ENCODE measurements at regions not wholly inside any gene's neighbourhood (a gene's known extent, or its start where the extent isn't known, plus 50 kb on each side); places are given as distances from the start of the nearest gene placed in this dataset.
A peak's percentile ranks its signal among the peaks of the same experiment; 100 is the strongest.

DNA sequence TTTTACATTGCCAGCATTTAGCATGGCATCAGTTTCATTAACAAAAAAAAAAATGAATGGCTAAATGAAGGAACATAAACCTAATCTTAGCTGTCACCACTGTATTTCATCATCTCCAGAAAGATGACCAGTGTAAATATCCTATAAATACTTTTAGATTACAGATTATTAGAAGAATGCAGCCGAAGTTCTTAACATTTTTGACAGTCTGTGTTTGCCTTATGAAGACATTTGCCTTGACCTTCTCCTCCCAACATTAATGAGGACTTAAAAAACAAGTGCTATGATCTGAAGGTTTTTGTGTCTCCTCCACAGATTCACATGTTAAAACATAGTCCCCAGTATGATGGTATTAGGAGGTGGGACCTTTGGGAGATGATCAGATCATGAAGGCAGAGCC, 253.0 kb downstream of the SNAPC1 start:
- H3K4me1 ChIP-seq (ENCODE audit: control insufficient read depth, extremely low read depth, insufficient read depth, low read length): no peaks in the 10 kb centered on the region
- H3K9me3 ChIP-seq (ENCODE audit: control insufficient read depth, insufficient read depth, low read depth, low read length): no peaks in the 10 kb centered on the region
- no peaks in the 10 kb centered on the region for H3K27me3 ChIP-seq (ENCODE audit: control insufficient read depth, insufficient read depth, low read length)
- no peak overlapping the region for H2AFZ ChIP-seq (ENCODE audit: low read length)
- H3K27ac ChIP-seq (ENCODE audit: insufficient read depth, low read length): no peak overlapping the region
- DNase-seq (ENCODE audit: low read depth in 2 of 2): peak; percentile 3
- no peak for TF ChIP-seq CTCF (conservative IDR thresholded peaks at IDR 0.05 in 1 of 2, IDR thresholded peaks at IDR 0.05 in 1 of 2; ENCODE audit: low read depth in 1 of 2, low read length in 2 of 2)
- no peak for TF ChIP-seq EZH2 (IDR thresholded peaks at IDR 0.05; ENCODE audit: low read length, missing control alignments)
- H3K79me2 ChIP-seq (ENCODE audit: control insufficient read depth, insufficient read depth, low read length): no peaks in the 10 kb centered on the region
- no peak overlapping the region for H3K4me3 ChIP-seq (replicated peaks in 1 of 4; ENCODE audit: control extremely low read depth in 1 of 4, insufficient read depth in 1 of 4, low read depth in 3 of 4, low read length in 4 of 4)
- H3K36me3 ChIP-seq (ENCODE audit: control insufficient read depth, insufficient read depth, low read length): no peaks in the 10 kb centered on the region
- no peaks in the 10 kb centered on the region for H4K20me1 ChIP-seq (ENCODE audit: control insufficient read depth, extremely low read depth, insufficient read depth, low read length)
- no peak overlapping the region for H3K4me2 ChIP-seq (ENCODE audit: extremely low read depth, insufficient read depth, low read length)
- no peak overlapping the region for H3K9ac ChIP-seq (ENCODE audit: insufficient read depth, low read length)

DNA sequence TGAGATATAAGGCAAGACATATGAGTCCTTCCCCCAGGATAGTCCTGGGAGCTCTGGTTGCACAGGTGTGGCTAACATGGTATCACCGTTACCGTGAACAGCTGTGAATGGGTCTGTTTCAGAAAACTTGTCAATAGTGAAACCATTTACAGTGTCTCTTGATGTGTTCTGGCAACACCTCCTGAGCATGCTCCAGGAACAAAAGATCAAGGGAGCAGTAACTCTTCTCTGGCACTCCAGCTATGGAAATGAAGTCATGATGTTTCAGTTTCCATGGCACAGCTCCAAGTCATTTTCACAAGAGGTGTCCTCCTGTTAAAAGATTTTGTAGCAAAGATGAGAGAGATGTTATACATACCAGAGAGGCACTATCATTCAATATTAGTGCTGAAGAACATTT, 253.7 kb downstream of the SNAPC1 start:
- Histone ChIP-seq H3K4me3 (replicated peaks in 1 of 4; ENCODE audit: control extremely low read depth in 1 of 4, insufficient read depth in 1 of 4, low read depth in 3 of 4, low read length in 4 of 4) (no peak overlapping the region), H4K20me1 (ENCODE audit: control insufficient read depth, extremely low read depth, insufficient read depth, low read length) (no peaks in the 10 kb centered on the region), H3K36me3 (ENCODE audit: control insufficient read depth, insufficient read depth, low read length) (no peaks in the 10 kb centered on the region), H2AFZ (ENCODE audit: low read length) (no peak overlapping the region), H3K27me3 (ENCODE audit: control insufficient read depth, insufficient read depth, low read length) (no peaks in the 10 kb centered on the region), H3K9ac (ENCODE audit: insufficient read depth, low read length) (no peak overlapping the region), H3K79me2 (ENCODE audit: control insufficient read depth, insufficient read depth, low read length) (no peaks in the 10 kb centered on the region), H3K9me3 (ENCODE audit: control insufficient read depth, insufficient read depth, low read depth, low read length) (no peaks in the 10 kb centered on the region), H3K27ac (ENCODE audit: insufficient read depth, low read length) (no peak overlapping the region), H3K4me2 (ENCODE audit: extremely low read depth, insufficient read depth, low read length) (no peak overlapping the region), H3K4me1 (ENCODE audit: control insufficient read depth, extremely low read depth, insufficient read depth, low read length) (no peaks in the 10 kb centered on the region)
- TF ChIP-seq EZH2 (IDR thresholded peaks at IDR 0.05; ENCODE audit: low read length, missing control alignments) (no peak), CTCF (conservative IDR thresholded peaks at IDR 0.05 in 1 of 2, IDR thresholded peaks at IDR 0.05 in 1 of 2; ENCODE audit: low read depth in 1 of 2, low read length in 2 of 2) (no peak)
- peak; percentile 5 to 9 for DNase-seq (ENCODE audit: low read depth in 2 of 2)

GRCh38 chr14:62017651-62018230, 255.5 kb downstream of the SNAPC1 start:
- no peak for TF ChIP-seq EZH2 (IDR thresholded peaks at IDR 0.05; ENCODE audit: low read length, missing control alignments)
- TF ChIP-seq CTCF (conservative IDR thresholded peaks at IDR 0.05 in 1 of 2, IDR thresholded peaks at IDR 0.05 in 1 of 2; ENCODE audit: low read depth in 1 of 2, low read length in 2 of 2): no peak
- H2AFZ ChIP-seq (ENCODE audit: low read length): no peak overlapping the region
- no peaks in the 10 kb centered on the region for H3K9me3 ChIP-seq (ENCODE audit: control insufficient read depth, insufficient read depth, low read depth, low read length)
- DNase-seq (ENCODE audit: low read depth in 2 of 2): no peak
- no peaks in the 10 kb centered on the region for H3K79me2 ChIP-seq (ENCODE audit: control insufficient read depth, insufficient read depth, low read length)
- no peaks in the 10 kb centered on the region for H3K4me1 ChIP-seq (ENCODE audit: control insufficient read depth, extremely low read depth, insufficient read depth, low read length)
- H3K9ac ChIP-seq (ENCODE audit: insufficient read depth, low read length): no peak overlapping the region
- no peaks in the 10 kb centered on the region for H3K27me3 ChIP-seq (ENCODE audit: control insufficient read depth, insufficient read depth, low read length)
- no peaks in the 10 kb centered on the region for H3K36me3 ChIP-seq (ENCODE audit: control insufficient read depth, insufficient read depth, low read length)
- H4K20me1 ChIP-seq (ENCODE audit: control insufficient read depth, extremely low read depth, insufficient read depth, low read length): no peaks in the 10 kb centered on the region
- H3K4me2 ChIP-seq (ENCODE audit: extremely low read depth, insufficient read depth, low read length): no peak overlapping the region
- H3K27ac ChIP-seq (ENCODE audit: insufficient read depth, low read length): no peak overlapping the region
- H3K4me3 ChIP-seq (replicated peaks in 1 of 4; ENCODE audit: control extremely low read depth in 1 of 4, insufficient read depth in 1 of 4, low read depth in 3 of 4, low read length in 4 of 4): no peak overlapping the region

All from fibroblast of lung (primary cell).